ENCODE measurements at regions not wholly inside any gene's neighbourhood (a gene's known extent, or its start where the extent isn't known, plus 50 kb on each side); places are given as distances from the start of the nearest gene placed in this dataset.
"Not testable (repeated sequence)": the region's sequence is repeated elsewhere in the genome, so short reads cannot be mapped to it uniquely, and the experiment has no call there.

DNA sequence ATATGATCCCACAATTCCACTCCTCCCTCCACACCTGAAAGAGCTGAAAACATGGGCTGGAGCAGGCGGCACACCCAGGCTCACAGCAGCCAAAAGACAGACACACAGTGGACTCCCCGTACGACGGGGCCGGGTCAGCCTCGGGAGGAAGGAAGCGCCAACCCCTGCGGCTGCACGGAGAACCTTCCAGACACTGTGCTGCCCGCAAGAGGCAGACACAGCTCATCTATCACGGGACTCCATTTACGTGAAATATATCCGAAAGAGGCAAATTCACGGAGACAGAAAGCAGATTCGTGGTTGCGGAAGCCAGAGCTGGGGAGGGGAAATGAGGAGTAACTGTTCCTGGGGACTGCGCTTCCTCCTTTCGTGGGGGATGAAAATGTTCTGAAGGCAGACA is 165.0 kb downstream of the BRD1 start:
- Mint-ChIP-seq H3K4me1 (ENCODE audit: low read depth) (peaks cover 25% of the 10 kb centered on the region), H3K27ac (no peak overlapping the region), H3K36me3 (ENCODE audit: low read depth) (no peaks in the 10 kb centered on the region), H3K4me3 (no peak overlapping the region), H3K27me3 (no peaks in the 10 kb centered on the region), H3K9me3 (no peaks in the 10 kb centered on the region)
- DNase-seq: no peak

DNA sequence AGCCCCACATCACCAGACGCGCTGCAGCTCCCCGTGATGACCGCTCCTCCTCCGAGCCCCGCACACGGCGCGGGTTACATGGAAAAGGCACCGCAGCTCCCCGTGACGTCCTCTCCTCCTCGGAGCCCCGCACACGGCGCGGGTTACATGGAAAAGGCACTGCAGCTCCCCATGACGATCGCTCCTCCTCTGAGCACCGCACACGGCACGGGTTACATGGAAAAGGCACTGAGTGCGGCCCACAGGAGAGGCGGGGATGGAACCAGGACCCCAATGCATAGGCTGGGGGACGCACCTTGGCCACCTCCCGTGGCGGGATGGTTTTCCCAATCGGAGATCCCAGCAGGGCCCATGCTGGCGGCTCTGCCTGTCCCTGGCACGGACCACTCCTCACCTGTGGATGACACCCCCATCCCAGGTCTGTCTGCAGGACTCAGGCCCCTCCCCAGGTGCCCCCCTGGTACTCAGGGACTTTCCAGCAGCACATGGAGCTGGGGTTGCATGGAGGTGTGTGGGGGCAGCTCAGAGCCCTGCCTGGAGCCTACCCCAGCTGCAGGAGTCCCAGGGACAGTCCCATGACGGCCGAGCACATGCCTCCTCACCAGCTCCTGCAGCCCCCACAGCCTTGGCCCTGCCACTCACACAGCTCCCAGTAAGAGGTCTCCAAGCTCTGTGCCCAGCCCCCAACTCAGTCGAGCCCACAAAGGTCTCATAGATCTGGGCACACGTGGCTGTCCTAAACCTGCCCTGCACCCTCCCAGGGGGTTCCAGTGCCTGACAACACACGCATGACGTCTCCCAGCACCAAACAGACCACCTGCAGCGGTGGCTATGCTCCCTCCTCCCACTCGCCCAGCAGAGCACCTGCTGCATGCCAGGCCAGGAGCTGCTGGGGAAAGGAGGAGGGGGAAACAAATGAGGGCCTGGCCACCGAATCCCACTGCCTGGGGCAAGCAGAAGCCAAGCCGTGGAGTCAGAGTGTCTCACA is 166.6 kb downstream of the BRD1 start:
- H3K4me3 Mint-ChIP-seq: no peak overlapping the region
- peaks cover 25% of the 10 kb centered on the region for H3K4me1 Mint-ChIP-seq (ENCODE audit: low read depth)
- H3K36me3 Mint-ChIP-seq (ENCODE audit: low read depth): peaks cover 11% of the 10 kb centered on the region
- peak; percentile 28 for DNase-seq
- no peaks in the 10 kb centered on the region for H3K27me3 Mint-ChIP-seq
- no peaks in the 10 kb centered on the region for H3K9me3 Mint-ChIP-seq
- no peak overlapping the region for H3K27ac Mint-ChIP-seq

DNA sequence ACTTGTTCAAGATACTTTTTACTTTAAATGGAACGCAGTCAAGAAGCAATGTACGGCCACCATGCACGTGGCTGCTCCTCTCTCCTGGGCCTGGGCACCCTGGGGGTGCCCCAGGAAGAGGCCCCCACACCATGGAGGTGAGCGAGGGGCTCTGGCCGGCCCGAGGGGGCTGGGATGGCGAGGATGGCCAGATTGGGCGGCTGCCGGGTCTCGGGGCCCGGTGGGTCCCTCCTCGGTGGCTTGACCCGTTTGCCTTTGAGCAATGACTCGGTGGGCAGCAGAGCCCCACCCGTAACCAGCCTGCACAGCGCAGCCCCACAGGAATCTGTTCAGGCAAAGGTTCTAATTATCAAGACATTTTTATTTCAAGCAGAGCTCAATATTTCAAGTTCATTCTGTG is 167.4 kb downstream of the BRD1 start:
- H3K27ac Mint-ChIP-seq: no peak overlapping the region
- DNase-seq: no peak
- H3K36me3 Mint-ChIP-seq (ENCODE audit: low read depth): peaks cover 19% of the 10 kb centered on the region
- H3K9me3 Mint-ChIP-seq: no peaks in the 10 kb centered on the region
- no peaks in the 10 kb centered on the region for H3K27me3 Mint-ChIP-seq
- H3K4me1 Mint-ChIP-seq (ENCODE audit: low read depth): peaks cover 31% of the 10 kb centered on the region
- H3K4me3 Mint-ChIP-seq: no peak overlapping the region

DNA sequence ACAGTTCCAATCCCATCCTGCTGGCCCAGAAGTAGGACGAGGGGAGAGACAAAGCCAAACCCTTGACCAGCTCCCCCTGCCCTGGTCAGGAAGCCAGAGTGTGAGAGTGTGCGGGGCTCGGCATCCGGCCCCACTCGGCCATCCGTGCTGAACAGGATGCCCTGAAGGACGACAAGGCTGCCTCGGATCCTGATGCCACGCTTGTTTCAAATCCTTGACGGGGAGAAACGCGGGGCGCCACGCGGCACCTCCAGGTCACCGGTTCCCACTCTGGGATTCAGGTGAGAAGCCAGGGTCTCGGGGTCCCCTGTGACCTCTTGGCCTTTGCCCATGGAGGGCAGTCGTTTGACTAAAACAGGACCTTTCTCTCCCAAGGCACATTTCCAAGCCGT is 167.8 kb downstream of the BRD1 start:
- H3K9me3 Mint-ChIP-seq: no peaks in the 10 kb centered on the region
- peaks cover 23% of the 10 kb centered on the region for H3K36me3 Mint-ChIP-seq (ENCODE audit: low read depth)
- no peaks in the 10 kb centered on the region for H3K27me3 Mint-ChIP-seq
- H3K4me1 Mint-ChIP-seq (ENCODE audit: low read depth): peaks cover 35% of the 10 kb centered on the region
- no peak overlapping the region for H3K4me3 Mint-ChIP-seq
- H3K27ac Mint-ChIP-seq: no peak overlapping the region
- DNase-seq: peak; percentile 27

DNA sequence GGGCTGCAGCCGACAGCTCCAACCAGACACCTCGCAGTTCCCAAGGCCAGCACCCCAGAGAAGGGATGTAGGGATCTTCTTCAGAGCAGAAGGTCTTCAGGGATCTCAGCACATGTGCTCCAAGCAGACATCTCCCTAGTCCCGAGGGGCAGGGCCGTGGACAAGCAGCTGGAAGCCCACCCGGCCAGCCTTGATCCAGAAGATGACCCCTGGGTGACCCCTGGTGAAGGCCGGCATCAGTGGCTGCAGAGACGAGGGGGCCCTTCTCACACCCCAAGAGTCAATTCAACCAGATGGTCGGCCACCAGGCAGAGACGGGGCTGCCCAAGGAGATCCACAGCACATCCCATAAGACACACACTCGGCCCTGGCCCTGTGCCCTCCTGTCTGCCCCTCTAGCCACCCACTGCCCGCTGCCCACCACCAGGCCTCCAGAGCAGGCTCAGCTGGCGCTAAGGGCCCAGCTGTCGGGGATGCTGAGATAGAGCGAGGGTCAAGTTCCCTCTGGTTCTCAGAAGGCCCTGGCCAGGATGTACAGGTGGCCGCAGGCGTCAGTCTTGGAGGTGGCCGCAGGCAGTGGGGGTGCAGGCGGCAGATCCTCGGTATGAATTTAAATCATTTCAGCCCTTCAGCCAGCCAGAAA is 168.3 kb downstream of the BRD1 start:
- peak; percentile 23 for DNase-seq
- Mint-ChIP-seq H3K4me1 (ENCODE audit: low read depth) (peaks cover 40% of the 10 kb centered on the region), H3K4me3 (no peak overlapping the region), H3K27ac (no peak overlapping the region), H3K9me3 (no peaks in the 10 kb centered on the region), H3K27me3 (no peaks in the 10 kb centered on the region), H3K36me3 (ENCODE audit: low read depth) (peaks cover 28% of the 10 kb centered on the region)

DNA sequence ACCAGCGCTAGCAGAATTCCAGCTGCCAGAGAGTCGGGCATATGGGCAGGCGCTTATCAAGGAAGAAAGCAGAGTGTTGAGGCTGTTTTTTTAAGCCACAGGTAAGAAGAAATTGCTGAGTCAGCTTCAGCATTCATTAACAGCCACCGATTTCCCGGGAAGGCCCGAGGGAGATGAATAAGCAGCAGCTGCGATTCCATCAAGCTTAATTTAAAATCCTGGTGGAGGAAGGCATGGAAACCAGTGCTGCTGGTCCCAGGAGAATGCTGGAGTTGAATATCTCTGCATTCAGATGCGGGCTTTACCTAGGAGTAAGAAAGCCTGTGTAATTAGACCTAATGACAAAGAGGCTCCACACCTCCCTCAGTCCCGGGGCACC is 168.8 kb downstream of the BRD1 start:
- Mint-ChIP-seq H3K9me3 (no peaks in the 10 kb centered on the region), H3K27me3 (no peaks in the 10 kb centered on the region), H3K27ac (no peak overlapping the region), H3K4me1 (ENCODE audit: low read depth) (peaks cover 43% of the 10 kb centered on the region), H3K4me3 (no peak overlapping the region), H3K36me3 (ENCODE audit: low read depth) (peaks cover 33% of the 10 kb centered on the region)
- peak; percentile 22 for DNase-seq

DNA sequence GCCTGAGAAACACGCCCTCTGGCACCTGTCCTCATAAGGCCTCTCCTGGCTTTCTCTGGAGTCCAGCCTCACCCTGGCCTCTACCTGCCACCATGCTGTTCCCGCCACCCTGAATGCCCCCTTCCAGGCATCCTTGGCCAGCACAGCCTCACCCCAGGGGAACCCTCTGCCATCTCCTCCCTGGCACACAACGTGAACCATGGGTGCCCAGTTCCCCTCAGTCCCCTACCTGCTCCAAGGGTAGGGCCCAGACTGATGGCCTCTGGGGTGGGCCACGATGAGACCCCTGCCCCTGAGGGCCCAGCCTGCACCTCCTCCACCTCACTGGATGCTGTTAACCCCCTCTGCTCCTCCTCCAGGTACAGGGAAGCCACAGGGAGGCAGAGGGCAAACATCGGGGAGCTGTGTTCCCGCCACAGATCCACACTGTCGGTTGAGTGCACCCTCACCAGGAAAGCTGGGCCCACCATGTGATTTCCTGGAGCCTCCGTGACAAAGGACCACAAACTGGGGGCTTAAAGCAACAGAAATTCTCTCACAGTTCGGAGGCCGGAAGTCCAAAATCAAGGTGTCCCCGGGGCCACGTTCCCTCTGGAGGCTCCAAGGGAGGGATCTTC is 169.6 kb downstream of the BRD1 start:
- peak overlapping the region; percentile 92 for H3K4me3 Mint-ChIP-seq
- H3K4me1 Mint-ChIP-seq (ENCODE audit: low read depth): peaks cover 46% of the 10 kb centered on the region
- no peaks in the 10 kb centered on the region for H3K9me3 Mint-ChIP-seq
- DNase-seq: no peak
- H3K27me3 Mint-ChIP-seq: no peaks in the 10 kb centered on the region
- peaks cover 39% of the 10 kb centered on the region for H3K36me3 Mint-ChIP-seq (ENCODE audit: low read depth)
- H3K27ac Mint-ChIP-seq: peak overlapping the region; percentile 92

DNA sequence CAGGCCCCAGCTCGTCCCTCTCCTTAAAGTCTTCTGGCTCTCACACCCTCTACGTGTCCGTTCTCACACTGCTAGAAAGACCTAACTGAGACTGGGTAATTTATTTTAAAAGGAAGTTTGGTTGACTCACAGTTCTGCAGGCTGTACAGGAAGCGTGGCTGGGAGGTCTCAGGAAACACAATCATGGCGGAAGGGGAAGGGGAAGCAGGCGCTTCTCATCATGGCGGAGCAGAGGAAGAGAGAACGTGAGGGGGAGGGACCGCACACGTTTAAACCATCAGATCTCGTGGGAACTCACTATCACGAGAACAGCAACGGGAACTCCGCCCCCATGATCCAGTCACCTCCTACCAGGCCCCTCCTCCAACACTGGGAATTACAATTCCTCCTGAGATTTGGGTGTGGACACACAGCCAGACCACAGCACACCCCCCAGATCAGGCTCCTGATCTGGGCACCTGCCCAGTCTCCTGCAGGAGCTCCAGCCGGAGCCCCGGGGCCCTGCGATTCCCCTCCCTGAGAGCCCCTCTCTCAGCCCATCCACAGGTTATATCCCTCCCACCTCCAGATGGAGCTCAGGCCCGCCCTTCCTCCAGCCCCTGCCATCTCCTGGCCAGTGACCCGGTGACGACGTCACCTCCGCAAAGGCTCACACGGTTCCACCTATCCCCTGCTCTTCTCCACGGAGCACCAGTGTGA is 170.2 kb downstream of the BRD1 start:
- Mint-ChIP-seq H3K9me3 (no peaks in the 10 kb centered on the region), H3K36me3 (ENCODE audit: low read depth) (peaks cover 41% of the 10 kb centered on the region), H3K27ac (peak overlapping the region; percentile 92), H3K27me3 (no peaks in the 10 kb centered on the region), H3K4me3 (peak overlapping the region; percentile 92), H3K4me1 (ENCODE audit: low read depth) (peaks cover 47% of the 10 kb centered on the region)
- peak; percentile 83 for DNase-seq

DNA sequence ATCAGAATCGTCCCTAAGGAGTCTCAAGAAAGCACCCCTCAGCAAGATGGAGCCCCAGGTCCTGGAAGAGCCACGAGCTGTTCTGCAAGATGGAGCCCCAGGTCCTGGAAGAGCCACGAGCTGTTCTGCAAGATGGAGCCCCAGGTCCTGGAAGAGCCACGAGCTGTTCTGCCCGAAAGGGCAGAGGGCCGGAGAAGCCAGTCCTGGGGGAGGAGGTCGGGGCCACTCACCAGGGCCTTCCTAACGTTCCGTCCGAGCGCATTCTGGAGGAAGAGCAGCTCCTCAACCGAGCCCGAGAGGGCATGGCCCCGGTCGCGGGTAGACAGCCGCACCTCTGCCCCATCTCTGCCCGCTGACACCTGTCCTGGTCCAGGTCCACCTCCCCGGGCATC is 170.8 kb downstream of the BRD1 start:
- Mint-ChIP-seq H3K36me3 (ENCODE audit: low read depth) (peaks cover 47% of the 10 kb centered on the region), H3K4me1 (ENCODE audit: low read depth) (peaks cover 51% of the 10 kb centered on the region), H3K27ac (peak overlapping the region; percentile 92), H3K4me3 (peak overlapping the region; percentile 92)
- H3K9me3 Mint-ChIP-seq, H3K27me3 Mint-ChIP-seq: not testable (repeated sequence)
- peak; percentile 71 for DNase-seq

DNA sequence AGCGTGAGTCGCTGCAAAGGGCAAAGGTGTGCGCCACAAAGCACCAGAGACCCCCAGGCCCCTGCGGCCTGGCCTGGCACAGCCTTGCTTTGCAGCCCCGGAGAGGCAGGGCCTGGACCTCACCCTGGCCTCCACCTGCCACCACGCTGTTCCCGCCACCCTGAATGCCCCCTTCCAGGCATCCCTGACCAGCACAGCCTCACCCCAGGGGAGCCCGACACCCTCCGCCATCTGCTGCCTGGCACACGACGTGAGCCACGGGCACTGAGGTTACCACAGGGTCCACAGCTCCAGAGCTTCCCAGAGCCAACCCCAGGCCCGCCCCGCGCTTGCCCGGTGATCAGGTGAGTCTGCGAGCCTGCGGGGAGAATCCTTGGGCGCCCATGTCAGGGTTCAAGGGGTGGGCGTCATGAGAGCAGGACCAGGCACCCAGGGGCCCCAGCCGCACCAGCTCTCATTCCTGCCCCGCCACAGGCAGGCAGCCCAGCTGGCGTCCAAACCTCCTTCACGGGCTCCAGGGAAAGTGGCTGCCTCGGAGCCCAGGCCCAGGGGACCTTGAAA is 171.3 kb downstream of the BRD1 start:
- peaks cover 48% of the 10 kb centered on the region for H3K36me3 Mint-ChIP-seq (ENCODE audit: low read depth)
- H3K9me3 Mint-ChIP-seq: no peaks in the 10 kb centered on the region
- no peak for DNase-seq
- peak overlapping the region; percentile 92 for H3K27ac Mint-ChIP-seq
- peak overlapping the region; percentile 92 for H3K4me3 Mint-ChIP-seq
- peaks cover 48% of the 10 kb centered on the region for H3K4me1 Mint-ChIP-seq (ENCODE audit: low read depth)
- H3K27me3 Mint-ChIP-seq: no peaks in the 10 kb centered on the region

DNA sequence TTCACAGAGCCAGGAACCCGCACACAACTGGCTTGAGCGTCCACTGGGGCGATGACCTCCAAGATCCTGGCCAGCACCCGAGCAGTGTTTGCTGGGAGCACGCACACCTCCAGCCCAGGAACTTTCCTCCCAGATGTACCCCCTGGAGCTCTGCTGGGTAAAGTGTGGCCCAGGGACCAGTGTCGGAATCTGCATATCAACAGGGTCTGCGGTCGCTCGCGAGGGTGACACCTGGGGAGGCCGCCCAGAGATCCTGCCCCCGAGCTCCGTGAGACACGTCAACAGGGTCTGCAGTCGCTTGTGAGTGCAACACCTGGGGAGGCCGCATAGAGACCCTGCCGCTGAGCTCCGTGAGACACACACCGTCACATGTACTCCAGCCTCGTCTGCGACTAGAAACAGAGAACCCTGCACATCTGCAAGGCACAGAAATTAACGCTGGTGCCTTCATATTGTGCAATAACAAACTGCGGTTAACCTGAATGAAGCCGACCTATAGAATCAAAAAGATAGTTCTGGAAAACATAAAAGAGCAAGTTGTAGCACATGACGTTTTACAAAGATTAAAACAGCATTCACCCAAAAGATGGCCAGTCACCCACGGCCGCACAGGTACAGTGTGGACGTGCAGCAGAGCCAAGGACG is 172.4 kb downstream of the BRD1 start:
- H3K36me3 Mint-ChIP-seq (ENCODE audit: low read depth): peaks cover 56% of the 10 kb centered on the region
- no peaks in the 10 kb centered on the region for H3K27me3 Mint-ChIP-seq
- peak overlapping the region; percentile 92 for H3K27ac Mint-ChIP-seq
- DNase-seq: no peak
- no peaks in the 10 kb centered on the region for H3K9me3 Mint-ChIP-seq
- peaks cover 46% of the 10 kb centered on the region for H3K4me1 Mint-ChIP-seq (ENCODE audit: low read depth)
- peak overlapping the region; percentile 92 for H3K4me3 Mint-ChIP-seq

DNA sequence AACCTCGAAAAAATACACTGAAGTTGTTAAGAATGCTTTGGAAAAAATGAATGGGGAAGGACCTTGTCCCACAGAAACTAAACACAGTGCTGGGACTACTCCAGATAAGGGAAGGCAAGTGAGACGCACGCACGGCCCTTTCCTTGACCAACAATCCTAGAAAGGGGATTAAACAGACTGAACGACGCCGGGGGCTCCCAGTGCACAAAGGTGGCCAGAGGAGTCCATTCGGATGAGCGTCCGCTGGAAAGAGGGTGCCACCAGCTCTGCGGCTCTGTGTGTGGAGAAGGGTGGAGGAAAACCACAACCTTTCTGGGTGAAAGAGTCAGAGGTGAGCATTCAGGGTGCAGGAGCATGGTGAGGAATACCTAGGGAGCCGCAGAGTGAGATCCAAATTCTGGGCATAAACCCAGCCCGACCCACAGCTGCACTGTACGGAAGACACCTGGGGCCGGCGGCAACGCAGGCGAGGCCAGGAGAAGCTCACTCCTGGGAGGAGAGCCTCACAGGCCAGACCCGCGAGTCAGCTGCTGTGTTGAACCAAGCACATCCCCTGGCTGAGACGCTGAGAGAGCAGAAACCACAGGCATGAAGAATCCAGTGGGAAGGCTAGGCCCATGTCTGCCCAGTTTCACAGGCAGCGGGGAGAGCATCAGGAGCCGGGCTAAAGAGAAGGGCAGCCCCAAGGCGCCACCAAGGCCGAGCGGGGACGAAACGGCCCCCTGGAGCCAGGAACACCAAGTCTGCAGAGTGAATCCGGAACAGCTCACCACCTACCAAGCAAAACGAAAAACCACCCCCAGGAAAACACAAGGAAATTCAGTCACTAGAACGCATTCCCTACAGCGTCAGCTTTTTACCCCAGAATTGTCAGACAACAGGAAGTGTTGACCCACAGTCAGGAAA is 177.1 kb downstream of the BRD1 start:
- no peak overlapping the region for H3K4me3 Mint-ChIP-seq
- H3K27me3 Mint-ChIP-seq: no peaks in the 10 kb centered on the region
- H3K9me3 Mint-ChIP-seq: no peaks in the 10 kb centered on the region
- H3K36me3 Mint-ChIP-seq (ENCODE audit: low read depth): peaks cover 69% of the 10 kb centered on the region
- DNase-seq: no peak
- peaks cover 47% of the 10 kb centered on the region for H3K4me1 Mint-ChIP-seq (ENCODE audit: low read depth)
- H3K27ac Mint-ChIP-seq: no peak overlapping the region

Measured in activated T-cell treated with anti-CD3 and anti-CD28 coated beads, Interleukin-2, amount 50 U/mL, for 24 hours (primary cell).